Cardiac muscle cell (in vitro differentiated cells and primary cell): ENCODE measurements at regions not wholly inside any gene's neighbourhood (a gene's known extent, or its start where the extent isn't known, plus 50 kb on each side); places are given as distances from the start of the nearest gene placed in this dataset.

ENCODE experiments used
- DNase-seq, 2 donors: peaks; one replicate each; pipeline versions ENCODE4 v3.0.0 to v3.0.0-alpha.2; 2010 to 2017; ENCODE audit warnings: low read depth in 1 of 2, low spot score in 1 of 2
- H3K27ac ChIP-seq: fragments of 200-600 bp; sonication (generic); 2 replicates; pipeline ENCODE4 v1.5.1; 2016
- H3K27me3 ChIP-seq: fragments of 200-600 bp; sonication (generic); 2 replicates; pipeline ENCODE4 v1.6.0; 2016; ENCODE audit warnings: control low read depth
- H3K36me3 ChIP-seq: fragments of 200-600 bp; sonication (generic); 2 replicates; pipeline ENCODE4 v1.5.1; 2016; ENCODE audit warnings: control low read depth
- H3K4me1 ChIP-seq: fragments of 200-600 bp; sonication (generic); 2 replicates; pipeline ENCODE4 v1.8.1; 2017; ENCODE audit warnings: low read depth, mild to moderate bottlenecking, mixed run types
- H3K4me3 ChIP-seq: fragments of 200-600 bp; sonication (generic); 2 replicates; pipeline ENCODE4 v1.5.1; 2016; ENCODE audit warnings: mild to moderate bottlenecking
- H3K9me3 ChIP-seq: fragments of 200-600 bp; sonication (generic); 2 replicates; pipeline ENCODE4 v1.5.1; 2017; ENCODE audit warnings: low read depth, mild to moderate bottlenecking, control low read depth
- TF ChIP-seq, protein P1 (sequence below): IDR thresholded peaks from 2 replicates; pipeline ENCODE4 v1.5.1; 2012; ENCODE audit warnings: low read depth, mild to moderate bottlenecking, low read length

GRCh38 chr2:21217442-21217841 lies 93.7 kb downstream of the TDRD15 start:
- no peak for DNase-seq

DNA sequence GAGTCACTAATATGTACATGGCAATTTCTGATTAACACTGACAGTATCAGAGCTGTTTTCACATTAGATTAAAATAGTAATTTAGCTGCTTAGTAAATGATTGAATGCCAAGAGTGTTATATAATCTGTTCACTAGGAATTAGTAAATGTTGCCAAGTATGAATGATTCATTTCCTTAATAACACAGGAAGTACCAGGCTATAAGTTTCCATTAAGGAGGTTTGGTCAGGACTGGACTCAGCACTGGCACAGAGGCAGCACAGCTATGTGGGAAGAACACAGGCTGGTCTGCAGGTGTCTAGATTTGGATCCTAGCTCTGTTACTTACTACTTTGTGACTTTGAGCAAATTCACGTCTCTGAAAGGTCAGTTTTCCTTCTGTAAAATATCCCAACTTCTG lies 97.2 kb downstream of the TDRD15 start:
- Histone ChIP-seq H3K36me3 (no peaks in the 10 kb centered on the region), H3K27ac (no peak overlapping the region), H3K27me3 (no peaks in the 10 kb centered on the region), H3K4me3 (no peak overlapping the region), H3K4me1 (peaks cover 6% of the 10 kb centered on the region), H3K9me3 (no peaks in the 10 kb centered on the region)
- TF ChIP-seq, protein P1, sequence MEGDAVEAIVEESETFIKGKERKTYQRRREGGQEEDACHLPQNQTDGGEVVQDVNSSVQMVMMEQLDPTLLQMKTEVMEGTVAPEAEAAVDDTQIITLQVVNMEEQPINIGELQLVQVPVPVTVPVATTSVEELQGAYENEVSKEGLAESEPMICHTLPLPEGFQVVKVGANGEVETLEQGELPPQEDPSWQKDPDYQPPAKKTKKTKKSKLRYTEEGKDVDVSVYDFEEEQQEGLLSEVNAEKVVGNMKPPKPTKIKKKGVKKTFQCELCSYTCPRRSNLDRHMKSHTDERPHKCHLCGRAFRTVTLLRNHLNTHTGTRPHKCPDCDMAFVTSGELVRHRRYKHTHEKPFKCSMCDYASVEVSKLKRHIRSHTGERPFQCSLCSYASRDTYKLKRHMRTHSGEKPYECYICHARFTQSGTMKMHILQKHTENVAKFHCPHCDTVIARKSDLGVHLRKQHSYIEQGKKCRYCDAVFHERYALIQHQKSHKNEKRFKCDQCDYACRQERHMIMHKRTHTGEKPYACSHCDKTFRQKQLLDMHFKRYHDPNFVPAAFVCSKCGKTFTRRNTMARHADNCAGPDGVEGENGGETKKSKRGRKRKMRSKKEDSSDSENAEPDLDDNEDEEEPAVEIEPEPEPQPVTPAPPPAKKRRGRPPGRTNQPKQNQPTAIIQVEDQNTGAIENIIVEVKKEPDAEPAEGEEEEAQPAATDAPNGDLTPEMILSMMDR = no peak
- DNase-seq = peak in 1 of 2 donors; percentile 2

More at GRCh38 chr2:21217442-21217841, 93.7 kb downstream of the TDRD15 start:
- no peak overlapping the region for H3K4me3 ChIP-seq
- no peak overlapping the region for H3K27ac ChIP-seq
- H3K27me3 ChIP-seq = no peaks in the 10 kb centered on the region
- no peaks in the 10 kb centered on the region for H3K36me3 ChIP-seq
- TF ChIP-seq, protein P1 = no peak
- no peaks in the 10 kb centered on the region for H3K9me3 ChIP-seq
- H3K4me1 ChIP-seq = no peaks in the 10 kb centered on the region

GRCh38 chr2:21223618-21224017 lies 99.8 kb downstream of the TDRD15 start:
- no peak for DNase-seq
- no peak overlapping the region for H3K4me3 ChIP-seq
- no peaks in the 10 kb centered on the region for H3K9me3 ChIP-seq
- TF ChIP-seq, protein P1 = no peak
- H3K36me3 ChIP-seq = no peaks in the 10 kb centered on the region
- H3K27ac ChIP-seq = no peak overlapping the region
- peaks cover 16% of the 10 kb centered on the region for H3K4me1 ChIP-seq
- H3K27me3 ChIP-seq = no peaks in the 10 kb centered on the region

DNA sequence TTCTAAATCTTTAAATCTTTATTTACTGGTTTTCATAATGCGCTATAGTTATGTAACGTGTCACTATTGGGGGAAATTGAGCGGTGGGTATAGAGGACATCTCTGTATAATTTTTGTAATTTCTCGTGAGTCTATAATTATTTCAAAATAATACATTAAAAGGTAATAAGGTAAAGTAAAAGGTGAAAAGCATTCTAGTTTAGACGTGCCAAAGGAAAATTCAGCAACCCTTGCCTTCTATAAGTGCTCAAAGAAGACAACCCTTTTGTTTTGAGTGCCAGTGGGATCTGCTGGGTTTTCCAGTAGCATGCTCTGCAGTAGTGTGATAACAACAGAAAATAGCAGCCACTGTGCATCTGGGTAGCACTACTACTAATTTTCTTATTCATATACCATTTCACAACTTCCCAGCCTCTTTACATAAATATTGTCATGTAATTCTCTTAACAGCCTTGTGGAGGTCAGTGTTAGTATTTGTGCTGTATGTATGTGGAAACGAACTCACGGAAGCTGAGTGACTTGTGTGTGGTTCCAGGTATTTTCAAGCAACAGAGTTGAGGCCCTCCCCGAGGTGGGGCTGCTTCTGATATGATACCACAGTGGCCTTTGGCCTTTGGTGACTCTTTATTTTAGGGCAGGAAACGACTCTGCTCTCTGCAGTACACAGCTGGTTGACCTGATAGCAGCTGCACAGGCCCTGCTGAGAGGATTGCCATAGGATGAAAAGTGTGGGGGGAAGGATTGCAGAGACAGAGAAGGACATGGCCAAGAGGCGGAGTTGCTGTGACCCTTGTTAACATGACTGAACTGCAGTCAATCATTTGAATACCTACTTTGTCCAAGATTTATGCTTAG lies 104.5 kb downstream of the TDRD15 start:
- Histone ChIP-seq H3K36me3 (no peaks in the 10 kb centered on the region), H3K4me3 (no peak overlapping the region), H3K9me3 (no peaks in the 10 kb centered on the region), H3K27me3 (no peaks in the 10 kb centered on the region), H3K4me1 (peaks cover 10% of the 10 kb centered on the region), H3K27ac (peak overlapping the region; percentile 34)
- TF ChIP-seq, protein P1 = no peak
- peak in 1 of 2 donors; percentile 25 for DNase-seq

DNA sequence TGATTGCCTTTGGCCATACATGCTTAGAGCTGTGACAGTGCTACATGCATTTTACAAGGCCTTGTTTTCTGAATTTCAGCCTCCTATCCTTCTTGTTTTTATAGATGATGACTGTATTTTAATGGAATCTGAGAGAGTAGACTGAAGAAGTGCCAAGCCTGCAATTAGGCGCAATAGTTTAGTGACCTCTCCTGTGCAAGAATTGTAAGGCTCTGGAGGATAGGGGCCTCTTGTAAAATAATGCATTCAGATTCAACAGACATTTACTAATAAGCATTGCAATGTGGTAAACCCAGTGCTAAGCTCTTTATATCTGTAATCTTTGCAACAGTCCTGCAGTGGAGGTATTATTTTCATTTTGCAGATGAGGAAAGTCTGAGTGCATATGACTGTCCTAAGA lies 105.5 kb downstream of the TDRD15 start:
- Histone ChIP-seq H3K9me3 (no peaks in the 10 kb centered on the region), H3K4me1 (peaks cover 10% of the 10 kb centered on the region), H3K4me3 (no peak overlapping the region), H3K27me3 (no peaks in the 10 kb centered on the region), H3K36me3 (no peaks in the 10 kb centered on the region), H3K27ac (peak overlapping the region; percentile 34)
- no peak for DNase-seq
- TF ChIP-seq, protein P1 = no peak
